ENCODE measurements at regions not wholly inside any gene's neighbourhood (a gene's known extent, or its start where the extent isn't known, plus 50 kb on each side); places are given as distances from the start of the nearest gene placed in this dataset.

GRCh38 chr7:84450772-84451171, 256.2 kb upstream of the SEMA3A start:
- TF ChIP-seq EZH2phosphoT487 (IDR thresholded peaks at IDR 0.05; ENCODE audit: low read depth, severe bottlenecking, unreplicated experiment) (no peak), CTCF (IDR thresholded peaks at IDR 0.05; ENCODE audit: poor library complexity) (no peak)
